ENCODE measurements at regions not wholly inside any gene's neighbourhood (a gene's known extent, or its start where the extent isn't known, plus 50 kb on each side); places are given as distances from the start of the nearest gene placed in this dataset.

GRCh38 chr6:77105091-77105490 is 358.2 kb downstream of the HTR1B start:
- H3K4me2 ChIP-seq (ENCODE audit: low read length), result no peak overlapping the region
- no peaks in the 10 kb centered on the region for H3K27me3 ChIP-seq (ENCODE audit: insufficient read depth, low read length)
- H3K9me3 ChIP-seq (ENCODE audit: control insufficient read depth in 1 of 2, insufficient read depth in 1 of 2, low read depth in 1 of 2, low read length in 2 of 2), result no peaks in the 10 kb centered on the region
- ChIA-PET POLR2A (no interaction called here), RAD21 (ENCODE audit: low non-redundant PET in 1 of 2, low total read pairs in 2 of 2, uncharacterized antibody in 2 of 2, unreplicated experiment in 2 of 2) (no interaction called here), CTCF (no interaction called here)
- no peaks in the 10 kb centered on the region for H3K79me2 ChIP-seq (ENCODE audit: insufficient read depth, low read length)
- peaks cover 0 to 8% of the 10 kb centered on the region in 2 experiments; a peak in 2 of 4 replicates for H3K4me1 ChIP-seq (ENCODE audit: control insufficient read depth in 1 of 2, insufficient read depth in 2 of 2, low read length in 2 of 2)
- no peak overlapping the region for H3K9ac ChIP-seq (ENCODE audit: low read length)
- BruUV-seq (replicated peaks), result no TSS peak
- no peaks in the 10 kb centered on the region for H3K9me2 ChIP-seq (ENCODE audit: insufficient read depth)
- ATAC-seq, result no peak
- H3K27ac ChIP-seq (ENCODE audit: low read depth, low read length), result no peak overlapping the region
- H3K4me3 ChIP-seq (replicated peaks in 1 of 2; ENCODE audit: low read depth in 1 of 2, low read length in 2 of 2), result no peak overlapping the region
- no peak overlapping the region for H2AFZ ChIP-seq (ENCODE audit: low read depth, low read length, poor library complexity, severe bottlenecking)
- DNase-seq (ENCODE audit: low read depth, low spot score), result no peak
- intact Hi-C loops (cut with micrococcal nuclease), result no loop called here
- no peak for TF ChIP-seq TCF7L2 (IDR thresholded peaks at IDR 0.05; ENCODE audit: borderline replicate concordance, extremely low read depth, insufficient read depth, insufficient read length)
- TF ChIP-seq JUND (IDR thresholded peaks at IDR 0.05), result no peak
- no peak for TF ChIP-seq ZNF274 (IDR thresholded peaks at IDR 0.05; ENCODE audit: low read depth, low read length)
- TF ChIP-seq, protein P1, sequence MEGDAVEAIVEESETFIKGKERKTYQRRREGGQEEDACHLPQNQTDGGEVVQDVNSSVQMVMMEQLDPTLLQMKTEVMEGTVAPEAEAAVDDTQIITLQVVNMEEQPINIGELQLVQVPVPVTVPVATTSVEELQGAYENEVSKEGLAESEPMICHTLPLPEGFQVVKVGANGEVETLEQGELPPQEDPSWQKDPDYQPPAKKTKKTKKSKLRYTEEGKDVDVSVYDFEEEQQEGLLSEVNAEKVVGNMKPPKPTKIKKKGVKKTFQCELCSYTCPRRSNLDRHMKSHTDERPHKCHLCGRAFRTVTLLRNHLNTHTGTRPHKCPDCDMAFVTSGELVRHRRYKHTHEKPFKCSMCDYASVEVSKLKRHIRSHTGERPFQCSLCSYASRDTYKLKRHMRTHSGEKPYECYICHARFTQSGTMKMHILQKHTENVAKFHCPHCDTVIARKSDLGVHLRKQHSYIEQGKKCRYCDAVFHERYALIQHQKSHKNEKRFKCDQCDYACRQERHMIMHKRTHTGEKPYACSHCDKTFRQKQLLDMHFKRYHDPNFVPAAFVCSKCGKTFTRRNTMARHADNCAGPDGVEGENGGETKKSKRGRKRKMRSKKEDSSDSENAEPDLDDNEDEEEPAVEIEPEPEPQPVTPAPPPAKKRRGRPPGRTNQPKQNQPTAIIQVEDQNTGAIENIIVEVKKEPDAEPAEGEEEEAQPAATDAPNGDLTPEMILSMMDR (IDR thresholded peaks at IDR 0.05 in 2 of 3, conservative IDR thresholded peaks at IDR 0.05 in 1 of 3; ENCODE audit: borderline replicate concordance in 1 of 3, insufficient read depth in 1 of 3, low read depth in 2 of 3, low read length in 2 of 3), result no peak
- no peak for TF ChIP-seq ELF1 (IDR thresholded peaks at IDR 0.05; ENCODE audit: borderline replicate concordance, low read depth)
- no peak for TF ChIP-seq SIN3A (IDR thresholded peaks at IDR 0.05; ENCODE audit: low read depth)
- TF ChIP-seq YY1 (IDR thresholded peaks at IDR 0.05; ENCODE audit: extremely low read depth, insufficient replicate concordance, low read depth, low read length), result no peak
- no peak for TF ChIP-seq CBX3 (IDR thresholded peaks at IDR 0.05; ENCODE audit: low read depth)
- TF ChIP-seq SP1 (IDR thresholded peaks at IDR 0.05; ENCODE audit: low read depth), result no peak
- no peak for TF ChIP-seq POLR2AphosphoS5 (IDR thresholded peaks at IDR 0.05; ENCODE audit: low read depth, low read length)
- TF ChIP-seq FOSL1 (IDR thresholded peaks at IDR 0.05; ENCODE audit: low read depth), result no peak
- TF ChIP-seq SRF (IDR thresholded peaks at IDR 0.05; ENCODE audit: low read depth), result no peak
- no peak for TF ChIP-seq ZFX (IDR thresholded peaks at IDR 0.05)
- TF ChIP-seq REST (IDR thresholded peaks at IDR 0.05; ENCODE audit: low read depth), result no peak
- TF ChIP-seq RAD21 (IDR thresholded peaks at IDR 0.05; ENCODE audit: low read depth), result no peak
- TF ChIP-seq POLR2A (IDR thresholded peaks at IDR 0.05; ENCODE audit: borderline replicate concordance, extremely low read depth, insufficient read depth, insufficient read length), result no peak
- no peak for TF ChIP-seq EGR1 (IDR thresholded peaks at IDR 0.05; ENCODE audit: low read depth)
- TF ChIP-seq, protein P2, sequence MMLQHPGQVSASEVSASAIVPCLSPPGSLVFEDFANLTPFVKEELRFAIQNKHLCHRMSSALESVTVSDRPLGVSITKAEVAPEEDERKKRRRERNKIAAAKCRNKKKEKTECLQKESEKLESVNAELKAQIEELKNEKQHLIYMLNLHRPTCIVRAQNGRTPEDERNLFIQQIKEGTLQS (IDR thresholded peaks at IDR 0.05), result no peak
- no peak for TF ChIP-seq ZBTB33 (IDR thresholded peaks at IDR 0.05; ENCODE audit: extremely low read depth, insufficient replicate concordance, low read length)
- H4K20me1 ChIP-seq (ENCODE audit: insufficient read depth), result no peaks in the 10 kb centered on the region
- H3K36me3 ChIP-seq (ENCODE audit: control insufficient read depth in 1 of 2, insufficient read depth in 2 of 2, low read length in 2 of 2), result no peaks in the 10 kb centered on the region
